ENCODE measurements at regions not wholly inside any gene's neighbourhood (a gene's known extent, or its start where the extent isn't known, plus 50 kb on each side); places are given as distances from the start of the nearest gene placed in this dataset.

DNA sequence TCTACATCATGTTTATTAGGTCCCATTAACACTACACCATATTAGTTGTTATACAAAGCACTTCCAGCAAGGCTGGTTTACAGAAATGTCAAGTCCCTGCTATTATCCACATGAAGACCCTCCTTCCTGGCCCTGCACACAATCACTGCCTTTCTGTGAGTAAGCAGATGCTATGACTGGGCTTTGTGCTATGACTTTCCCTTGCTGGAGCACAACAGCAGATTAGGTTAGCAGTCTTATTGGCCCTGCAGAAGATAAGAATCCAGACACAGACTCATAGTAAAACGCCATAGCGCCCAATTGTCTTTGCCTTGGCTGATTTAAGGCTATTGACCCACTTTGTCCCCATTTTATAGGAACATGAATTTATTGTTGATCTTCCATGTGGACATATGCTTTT is 228.9 kb upstream of the ACTBL2 start:
- Histone ChIP-seq H3K27ac (ENCODE audit: low read depth, low read length) (no peak overlapping the region), H3K4me3 (ENCODE audit: low read depth, low read length) (no peak overlapping the region), H3K9me3 (ENCODE audit: control insufficient read depth, insufficient read depth, low read length) (peaks cover 3% of the 10 kb centered on the region; the same call in 1 of the 2 replicates), H3K27me3 (ENCODE audit: control insufficient read depth, insufficient read depth, low read length) (no peaks in the 10 kb centered on the region)
- POLR2A ChIA-PET = no interaction called here
- DNase-seq (ENCODE audit: low read depth, low spot score) = no peak
- TF ChIP-seq, protein P1, sequence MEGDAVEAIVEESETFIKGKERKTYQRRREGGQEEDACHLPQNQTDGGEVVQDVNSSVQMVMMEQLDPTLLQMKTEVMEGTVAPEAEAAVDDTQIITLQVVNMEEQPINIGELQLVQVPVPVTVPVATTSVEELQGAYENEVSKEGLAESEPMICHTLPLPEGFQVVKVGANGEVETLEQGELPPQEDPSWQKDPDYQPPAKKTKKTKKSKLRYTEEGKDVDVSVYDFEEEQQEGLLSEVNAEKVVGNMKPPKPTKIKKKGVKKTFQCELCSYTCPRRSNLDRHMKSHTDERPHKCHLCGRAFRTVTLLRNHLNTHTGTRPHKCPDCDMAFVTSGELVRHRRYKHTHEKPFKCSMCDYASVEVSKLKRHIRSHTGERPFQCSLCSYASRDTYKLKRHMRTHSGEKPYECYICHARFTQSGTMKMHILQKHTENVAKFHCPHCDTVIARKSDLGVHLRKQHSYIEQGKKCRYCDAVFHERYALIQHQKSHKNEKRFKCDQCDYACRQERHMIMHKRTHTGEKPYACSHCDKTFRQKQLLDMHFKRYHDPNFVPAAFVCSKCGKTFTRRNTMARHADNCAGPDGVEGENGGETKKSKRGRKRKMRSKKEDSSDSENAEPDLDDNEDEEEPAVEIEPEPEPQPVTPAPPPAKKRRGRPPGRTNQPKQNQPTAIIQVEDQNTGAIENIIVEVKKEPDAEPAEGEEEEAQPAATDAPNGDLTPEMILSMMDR (IDR thresholded peaks at IDR 0.05; ENCODE audit: low read depth, low read length) = no peak
- CTCF ChIA-PET = interaction anchor here (1.6 kb wide), 1 partner anchor 414 kb away, joined by 5 read pairs; no protein-coding TSS in a partner anchor

DNA sequence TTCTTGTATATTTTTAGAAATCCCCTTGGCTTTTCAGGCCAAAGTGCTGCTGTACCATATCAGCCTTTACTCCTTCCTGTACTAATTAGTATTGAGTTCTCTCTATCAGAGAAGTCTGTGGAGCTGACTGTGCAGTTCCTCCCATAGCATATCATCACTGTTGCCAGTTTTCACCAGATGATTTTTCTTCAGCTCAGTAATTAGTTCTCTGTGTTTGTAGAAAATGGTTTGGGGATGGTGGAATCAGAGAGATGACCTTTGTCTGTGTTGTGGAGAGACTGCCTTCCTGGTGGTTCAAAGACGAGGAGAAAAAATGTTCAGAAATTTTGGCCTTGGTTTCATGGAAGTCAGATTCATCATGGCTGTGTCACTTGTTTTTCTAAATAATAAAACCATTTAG is 227.5 kb upstream of the ACTBL2 start:
- H3K27ac ChIP-seq (ENCODE audit: low read depth, low read length) = no peak overlapping the region
- ChIA-PET CTCF (no interaction called here), POLR2A (interaction anchor here (0.6 kb wide), 1 partner anchor 13 kb away, joined by 5 read pairs; no protein-coding TSS in a partner anchor)
- H3K27me3 ChIP-seq (ENCODE audit: control insufficient read depth, insufficient read depth, low read length) = no peaks in the 10 kb centered on the region
- H3K9me3 ChIP-seq (ENCODE audit: control insufficient read depth, insufficient read depth, low read length) = peaks cover 3% of the 10 kb centered on the region; the same call in 1 of the 2 replicates
- no peak overlapping the region for H3K4me3 ChIP-seq (ENCODE audit: low read depth, low read length)
- TF ChIP-seq, protein P1 (IDR thresholded peaks at IDR 0.05; ENCODE audit: low read depth, low read length) = no peak
- no peak for DNase-seq (ENCODE audit: low read depth, low spot score)

DNA sequence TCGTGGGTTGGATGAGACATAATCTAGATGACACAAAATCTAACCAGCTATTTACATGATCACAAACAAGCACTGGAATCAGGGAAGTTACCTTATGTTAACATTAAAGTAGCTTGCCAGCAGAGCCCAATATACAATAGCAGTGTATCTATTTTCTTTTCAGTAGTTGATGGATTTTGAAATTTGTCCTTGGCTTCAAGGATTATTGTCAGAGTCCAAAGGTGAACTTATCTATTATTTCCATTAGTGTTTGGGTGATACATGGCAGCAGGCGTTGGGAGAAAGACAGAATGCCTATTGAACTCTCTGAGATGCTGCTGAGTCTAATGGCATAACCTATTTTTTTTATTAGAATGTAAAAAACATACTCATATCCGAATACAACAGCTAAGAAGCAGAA is 223.2 kb upstream of the ACTBL2 start:
- POLR2A ChIA-PET = no interaction called here
- no peak overlapping the region for H3K4me3 ChIP-seq (ENCODE audit: low read depth, low read length)
- no peak for DNase-seq (ENCODE audit: low read depth, low spot score)
- TF ChIP-seq, protein P1 (IDR thresholded peaks at IDR 0.05; ENCODE audit: low read depth, low read length) = no peak
- no peak overlapping the region for H3K27ac ChIP-seq (ENCODE audit: low read depth, low read length)
- H3K9me3 ChIP-seq (ENCODE audit: control insufficient read depth, insufficient read depth, low read length) = peaks cover 3% of the 10 kb centered on the region; the same call in 1 of the 2 replicates
- CTCF ChIA-PET = interaction anchor here (0.8 kb wide), 1 partner anchor 11 kb away, joined by 3 read pairs; no protein-coding TSS in a partner anchor
- no peaks in the 10 kb centered on the region for H3K27me3 ChIP-seq (ENCODE audit: control insufficient read depth, insufficient read depth, low read length)

DNA sequence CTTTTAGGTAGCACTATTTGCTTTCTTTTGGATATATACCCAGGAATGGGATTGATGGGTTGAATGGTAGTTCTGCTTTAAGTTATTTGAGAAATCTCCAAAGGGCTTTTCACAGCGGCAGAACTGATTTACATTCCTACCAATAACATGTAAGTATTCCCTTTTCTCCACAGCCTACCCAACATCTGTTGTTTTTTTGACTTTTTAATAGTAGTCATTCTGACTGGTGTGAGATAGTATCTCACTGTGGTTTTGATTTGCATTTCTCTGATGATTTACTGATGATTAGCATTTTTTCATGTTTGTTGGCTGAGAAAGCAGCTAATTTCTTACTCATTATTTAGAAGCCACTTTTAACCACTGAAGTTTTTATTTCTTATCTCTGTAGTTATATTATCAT is 221.1 kb upstream of the ACTBL2 start:
- CTCF ChIA-PET = no interaction called here
- Histone ChIP-seq H3K27me3 (ENCODE audit: control insufficient read depth, insufficient read depth, low read length) (no peaks in the 10 kb centered on the region), H3K9me3 (ENCODE audit: control insufficient read depth, insufficient read depth, low read length) (no peaks in the 10 kb centered on the region; the same call in 1 of the 2 replicates), H3K4me3 (ENCODE audit: low read depth, low read length) (no peak overlapping the region), H3K27ac (ENCODE audit: low read depth, low read length) (no peak overlapping the region)
- POLR2A ChIA-PET = no interaction called here
- TF ChIP-seq, protein P1 (IDR thresholded peaks at IDR 0.05; ENCODE audit: low read depth, low read length) = no peak
- no peak for DNase-seq (ENCODE audit: low read depth, low spot score)

DNA sequence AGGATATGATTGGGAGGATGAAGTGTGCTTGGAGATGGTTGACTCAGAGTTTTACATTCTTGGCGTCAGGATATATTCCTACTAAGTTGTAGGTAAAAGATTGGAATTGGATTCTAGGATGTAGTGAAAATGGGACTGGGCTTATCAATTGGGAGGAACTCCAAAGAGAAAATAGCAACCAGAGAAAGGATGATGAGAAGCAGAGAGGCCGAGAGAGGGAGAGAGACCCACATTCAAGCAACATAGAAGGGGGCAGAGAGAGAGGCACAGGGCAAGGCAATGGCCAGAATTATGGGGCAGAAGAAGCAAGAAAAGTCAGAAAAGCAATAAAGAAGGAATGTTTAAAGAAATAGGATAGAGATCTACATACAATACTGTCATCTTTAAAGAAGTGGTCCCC is 217.9 kb upstream of the ACTBL2 start:
- Histone ChIP-seq H3K27ac (ENCODE audit: low read depth, low read length) (no peak overlapping the region), H3K4me3 (ENCODE audit: low read depth, low read length) (no peak overlapping the region), H3K27me3 (ENCODE audit: control insufficient read depth, insufficient read depth, low read length) (no peaks in the 10 kb centered on the region), H3K9me3 (ENCODE audit: control insufficient read depth, insufficient read depth, low read length) (no peaks in the 10 kb centered on the region)
- POLR2A ChIA-PET = no interaction called here
- DNase-seq (ENCODE audit: low read depth, low spot score) = no peak
- CTCF ChIA-PET = no interaction called here
- TF ChIP-seq, protein P1 (IDR thresholded peaks at IDR 0.05; ENCODE audit: low read depth, low read length) = no peak
